ENCODE measurements at regions not wholly inside any gene's neighbourhood (a gene's known extent, or its start where the extent isn't known, plus 50 kb on each side); places are given as distances from the start of the nearest gene placed in this dataset.

GRCh38 chr2:38500283-38500634 lies 102.5 kb downstream of the HNRNPLL start:
- no peak for TF ChIP-seq CTCF (IDR thresholded peaks at IDR 0.05; ENCODE audit: low read depth, low read length)
- no peak for DNase-seq (ENCODE audit: extremely low read depth, low read depth)

GRCh38 chr2:38499548-38500282 lies 103.0 kb downstream of the HNRNPLL start:
- TF ChIP-seq CTCF (IDR thresholded peaks at IDR 0.05; ENCODE audit: low read depth, low read length), result no peak
- DNase-seq (ENCODE audit: extremely low read depth, low read depth), result no peak

- TF ChIP-seq CTCF (IDR thresholded peaks at IDR 0.05; ENCODE audit: low read depth, low read length), result no peak
- no peak for DNase-seq (ENCODE audit: extremely low read depth, low read depth)
Measured at GRCh38 chr2:38498045-38498481, 104.7 kb downstream of the HNRNPLL start.

- TF ChIP-seq CTCF (IDR thresholded peaks at IDR 0.05; ENCODE audit: low read depth, low read length), result no peak
- DNase-seq (ENCODE audit: extremely low read depth, low read depth), result no peak
Measured at GRCh38 chr2:38497670-38498037, 105.1 kb downstream of the HNRNPLL start.

GRCh38 chr2:38496927-38497669 lies 105.6 kb downstream of the HNRNPLL start:
- no peak for DNase-seq (ENCODE audit: extremely low read depth, low read depth)

GRCh38 chr2:38495880-38496279 lies 106.8 kb downstream of the HNRNPLL start:
- DNase-seq (ENCODE audit: extremely low read depth, low read depth), result no peak
- no peak for TF ChIP-seq CTCF (IDR thresholded peaks at IDR 0.05; ENCODE audit: low read depth, low read length)

More at GRCh38 chr2:38496927-38497669, 105.6 kb downstream of the HNRNPLL start:
- no peak for TF ChIP-seq CTCF (IDR thresholded peaks at IDR 0.05; ENCODE audit: low read depth, low read length)

- TF ChIP-seq CTCF (IDR thresholded peaks at IDR 0.05; ENCODE audit: low read depth, low read length), result no peak
- DNase-seq (ENCODE audit: extremely low read depth, low read depth), result no peak
Measured at GRCh38 chr2:38494394-38494793, 108.3 kb downstream of the HNRNPLL start.

All from AG09319 (cell line).